Chondrocyte (in vitro differentiated cells): ENCODE measurements at regions not wholly inside any gene's neighbourhood (a gene's known extent, or its start where the extent isn't known, plus 50 kb on each side); places are given as distances from the start of the nearest gene placed in this dataset.
A peak's percentile ranks its signal among the peaks of the same experiment; 100 is the strongest.
"Not testable (repeated sequence)": the region's sequence is repeated elsewhere in the genome, so short reads cannot be mapped to it uniquely, and the experiment has no call there.

Source experiments
- DNase-seq: peaks from one replicate; pipeline ENCODE4 v3.0.0; 2021; ENCODE audit warnings: mixed read lengths, low spot score
- H3K27ac Mint-ChIP-seq: one replicate; pipeline ENCODE4 v1.8.0; 2021; ENCODE audit warnings: mild to moderate bottlenecking, moderate library complexity, mixed read lengths; ENCODE audit not compliant: unreplicated experiment
- H3K27me3 Mint-ChIP-seq: 2 replicates; pipeline ENCODE4 v1.8.0; 2021; ENCODE audit warnings: low read depth, mixed read lengths
- H3K36me3 Mint-ChIP-seq: 2 replicates; pipeline ENCODE4 v1.8.0; 2021; ENCODE audit warnings: low read depth, mixed read lengths
- H3K4me1 Mint-ChIP-seq: 2 replicates; pipeline ENCODE4 v1.8.0; 2021; ENCODE audit warnings: low read depth, mild to moderate bottlenecking, mixed read lengths
- H3K4me3 Mint-ChIP-seq: one replicate; pipeline ENCODE4 v1.8.0; 2021; ENCODE audit warnings: mild to moderate bottlenecking, moderate library complexity, mixed read lengths; ENCODE audit not compliant: unreplicated experiment
- H3K9me3 Mint-ChIP-seq: 2 replicates; pipeline ENCODE4 v1.8.0; 2021; ENCODE audit warnings: low read depth, mixed read lengths
- CTCF ChIP-seq: fragments of 200-600 bp; sonication (generic); IDR thresholded peaks from 2 replicates; pipeline ENCODE4 v1.5.0; 2021; ENCODE audit warnings: antibody characterized with exemption, mild to moderate bottlenecking, moderate library complexity

- no peak overlapping the region for H3K4me3 Mint-ChIP-seq
These were observed 119.1 kb downstream of the CCDC74A start for GRCh38 chr2:131646669-131647297.

GRCh38 chr2:131648565-131648964, 120.9 kb downstream of the CCDC74A start:
- not testable (repeated sequence) for H3K9me3 Mint-ChIP-seq, H3K4me3 Mint-ChIP-seq, H3K36me3 Mint-ChIP-seq, H3K27ac Mint-ChIP-seq, DNase-seq, H3K4me1 Mint-ChIP-seq
- peaks cover 14% of the 10 kb centered on the region for H3K27me3 Mint-ChIP-seq

More at GRCh38 chr2:131646669-131647297, 119.1 kb downstream of the CCDC74A start:
- H3K9me3 Mint-ChIP-seq = no peaks in the 10 kb centered on the region
- H3K27ac Mint-ChIP-seq = no peak overlapping the region
- peak; percentile 81 for DNase-seq
- no peaks in the 10 kb centered on the region for H3K36me3 Mint-ChIP-seq
- TF ChIP-seq CTCF = no peak
- H3K4me1 Mint-ChIP-seq = peaks cover 5% of the 10 kb centered on the region
- H3K27me3 Mint-ChIP-seq = peaks cover 7% of the 10 kb centered on the region

GRCh38 chr2:131652246-131652645, 124.6 kb downstream of the CCDC74A start:
- H3K4me1 Mint-ChIP-seq, H3K9me3 Mint-ChIP-seq, H3K36me3 Mint-ChIP-seq, DNase-seq, H3K4me3 Mint-ChIP-seq, H3K27ac Mint-ChIP-seq: not testable (repeated sequence)
- H3K27me3 Mint-ChIP-seq = peaks cover 22% of the 10 kb centered on the region

GRCh38 chr2:131654107-131654506, 126.4 kb downstream of the CCDC74A start:
- H3K27ac Mint-ChIP-seq, H3K4me1 Mint-ChIP-seq, H3K4me3 Mint-ChIP-seq, DNase-seq, H3K9me3 Mint-ChIP-seq, H3K36me3 Mint-ChIP-seq: not testable (repeated sequence)
- peaks cover 20% of the 10 kb centered on the region for H3K27me3 Mint-ChIP-seq

- no peaks in the 10 kb centered on the region for H3K9me3 Mint-ChIP-seq
- no peak for TF ChIP-seq CTCF
- DNase-seq = no peak
- no peaks in the 10 kb centered on the region for H3K4me1 Mint-ChIP-seq
- H3K4me3 Mint-ChIP-seq = no peak overlapping the region
- no peaks in the 10 kb centered on the region for H3K36me3 Mint-ChIP-seq
- H3K27me3 Mint-ChIP-seq = peaks cover 15% of the 10 kb centered on the region
- H3K27ac Mint-ChIP-seq = no peak overlapping the region
These were observed 129.3 kb downstream of the CCDC74A start for GRCh38 chr2:131656816-131657633.

GRCh38 chr2:131657895-131658768, 130.4 kb downstream of the CCDC74A start:
- Mint-ChIP-seq H3K9me3 (no peaks in the 10 kb centered on the region), H3K36me3 (no peaks in the 10 kb centered on the region), H3K27me3 (peaks cover 10% of the 10 kb centered on the region), H3K4me3 (no peak overlapping the region), H3K4me1 (no peaks in the 10 kb centered on the region), H3K27ac (no peak overlapping the region)
- TF ChIP-seq CTCF = no peak
- DNase-seq = peak; percentile 92
